WI38 (cell line): ENCODE measurements at regions not wholly inside any gene's neighbourhood (a gene's known extent, or its start where the extent isn't known, plus 50 kb on each side); places are given as distances from the start of the nearest gene placed in this dataset.

Experiments used
- H3K4me3 ChIP-seq: 2 replicates; pipeline ENCODE4 v1.5.1; 2011; ENCODE audit warnings: low read depth, mild to moderate bottlenecking, control low read depth, low read length
- TF ChIP-seq, protein P1 (sequence below): IDR thresholded peaks from 2 replicates; pipeline ENCODE4 v1.5.1; 2012; ENCODE audit warnings: low read depth, mild to moderate bottlenecking, control low read depth, low read length

GRCh38 chr4:148965080-148965479, 522.9 kb upstream of the NR3C2 start:
- TF ChIP-seq, protein P1, sequence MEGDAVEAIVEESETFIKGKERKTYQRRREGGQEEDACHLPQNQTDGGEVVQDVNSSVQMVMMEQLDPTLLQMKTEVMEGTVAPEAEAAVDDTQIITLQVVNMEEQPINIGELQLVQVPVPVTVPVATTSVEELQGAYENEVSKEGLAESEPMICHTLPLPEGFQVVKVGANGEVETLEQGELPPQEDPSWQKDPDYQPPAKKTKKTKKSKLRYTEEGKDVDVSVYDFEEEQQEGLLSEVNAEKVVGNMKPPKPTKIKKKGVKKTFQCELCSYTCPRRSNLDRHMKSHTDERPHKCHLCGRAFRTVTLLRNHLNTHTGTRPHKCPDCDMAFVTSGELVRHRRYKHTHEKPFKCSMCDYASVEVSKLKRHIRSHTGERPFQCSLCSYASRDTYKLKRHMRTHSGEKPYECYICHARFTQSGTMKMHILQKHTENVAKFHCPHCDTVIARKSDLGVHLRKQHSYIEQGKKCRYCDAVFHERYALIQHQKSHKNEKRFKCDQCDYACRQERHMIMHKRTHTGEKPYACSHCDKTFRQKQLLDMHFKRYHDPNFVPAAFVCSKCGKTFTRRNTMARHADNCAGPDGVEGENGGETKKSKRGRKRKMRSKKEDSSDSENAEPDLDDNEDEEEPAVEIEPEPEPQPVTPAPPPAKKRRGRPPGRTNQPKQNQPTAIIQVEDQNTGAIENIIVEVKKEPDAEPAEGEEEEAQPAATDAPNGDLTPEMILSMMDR: no peak
- no peak overlapping the region for H3K4me3 ChIP-seq

DNA sequence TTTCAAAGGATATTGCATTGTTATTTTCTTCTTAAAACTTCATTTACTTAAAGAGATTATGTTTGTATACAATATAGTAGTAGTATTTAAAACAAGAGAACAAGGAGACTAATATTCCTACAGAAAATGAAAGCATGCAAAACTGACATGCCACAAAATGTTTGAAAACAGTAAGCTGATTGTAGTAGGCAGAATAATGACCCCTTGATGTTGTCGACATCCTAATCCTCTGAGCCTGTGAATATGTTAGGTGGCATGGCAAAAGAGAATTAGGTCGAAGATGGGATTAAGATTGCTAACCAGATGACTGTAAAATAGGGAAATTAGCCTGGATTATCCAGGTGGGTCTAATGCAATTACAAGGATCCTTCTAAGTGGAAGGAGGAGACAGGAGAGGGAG, 522.2 kb upstream of the NR3C2 start:
- TF ChIP-seq, protein P1: no peak
- no peak overlapping the region for H3K4me3 ChIP-seq

GRCh38 chr4:148962539-148963290, 520.5 kb upstream of the NR3C2 start:
- TF ChIP-seq, protein P1: no peak

DNA sequence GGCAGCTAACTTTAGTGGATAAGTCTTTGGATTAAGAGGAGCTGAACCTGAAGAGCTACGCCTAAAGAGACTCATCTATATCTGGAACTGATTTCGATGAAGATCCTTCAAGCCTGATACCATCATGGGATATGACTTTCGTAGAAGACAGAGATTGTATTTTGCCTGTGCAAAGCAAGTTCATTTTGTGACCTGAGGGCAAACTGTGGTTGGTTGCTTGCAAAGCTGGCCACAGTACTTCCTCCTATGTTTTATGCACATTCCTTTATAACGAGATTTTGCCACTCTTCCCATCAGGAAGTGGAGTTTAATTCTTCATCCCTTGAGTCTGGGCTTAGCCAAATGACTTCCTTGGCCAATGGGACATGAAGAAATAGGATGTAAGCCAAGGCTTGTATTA, 519.3 kb upstream of the NR3C2 start:
- no peak overlapping the region for H3K4me3 ChIP-seq
- TF ChIP-seq, protein P1: no peak

More at GRCh38 chr4:148962539-148963290, 520.5 kb upstream of the NR3C2 start:
- no peak overlapping the region for H3K4me3 ChIP-seq

- TF ChIP-seq, protein P1: no peak
- H3K4me3 ChIP-seq: no peak overlapping the region
Observed at GRCh38 chr4:148958317-148958716, 516.1 kb upstream of the NR3C2 start.

- H3K4me3 ChIP-seq: no peak overlapping the region
- TF ChIP-seq, protein P1: no peak
Observed at GRCh38 chr4:148955564-148956297, 513.5 kb upstream of the NR3C2 start.

DNA sequence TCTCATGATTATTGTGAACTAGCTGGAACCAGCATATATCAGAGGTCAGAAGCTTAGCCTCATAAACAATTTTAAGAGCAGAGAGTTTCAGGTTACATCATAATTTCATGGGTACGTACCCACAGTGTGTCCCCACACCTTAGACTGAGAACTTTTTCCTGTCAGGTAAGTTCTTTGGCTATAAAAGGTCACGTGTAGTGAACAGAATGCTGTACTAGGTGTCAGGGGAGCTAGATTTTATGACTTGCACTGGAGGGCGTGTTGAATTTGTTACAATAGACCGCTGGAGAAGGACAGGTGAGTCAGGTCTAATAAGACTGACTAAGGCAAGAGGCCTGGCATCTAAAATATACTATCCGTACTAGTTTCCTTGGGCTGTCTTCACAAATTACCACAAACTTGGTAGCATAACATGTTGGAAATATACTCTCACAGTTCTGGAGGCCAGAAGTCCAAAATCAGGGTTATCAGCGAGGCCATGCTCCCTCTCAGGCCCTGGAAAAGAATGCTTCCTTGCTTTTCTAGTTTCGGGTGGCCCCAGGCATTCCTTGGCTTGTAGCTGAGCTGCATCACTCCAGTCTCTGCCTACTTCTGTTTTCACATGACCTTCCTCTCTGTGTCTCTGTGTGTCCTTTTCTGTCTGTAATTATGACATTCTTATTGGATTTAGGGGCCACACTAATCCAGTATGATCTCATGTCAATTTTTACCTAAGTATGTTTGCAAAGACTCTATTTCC, 512.0 kb upstream of the NR3C2 start:
- TF ChIP-seq, protein P1: no peak
- H3K4me3 ChIP-seq: no peak overlapping the region
